KOPT-K1 (cell line): ENCODE measurements at regions not wholly inside any gene's neighbourhood (a gene's known extent, or its start where the extent isn't known, plus 50 kb on each side); places are given as distances from the start of the nearest gene placed in this dataset.
"Not testable (repeated sequence)": the region's sequence is repeated elsewhere in the genome, so short reads cannot be mapped to it uniquely, and the experiment has no call there.

ENCODE experiments used
- H3K27ac ChIP-seq: fragments of 200-600 bp; sonication (generic); 2 replicates; pipeline ENCODE4 v1.5.1; 2016; ENCODE audit warnings: antibody characterized with exemption, mild to moderate bottlenecking, low read depth, low read length; ENCODE audit not compliant: poor library complexity, severe bottlenecking
- H3K36me3 ChIP-seq: fragments of 200-600 bp; sonication (generic); 2 replicates; pipeline ENCODE4 v1.5.1; 2017; ENCODE audit warnings: antibody characterized with exemption, mild to moderate bottlenecking, low read length, moderate library complexity; ENCODE audit not compliant: insufficient read depth
- H3K9me3 ChIP-seq: fragments of 200-600 bp; sonication (generic); 2 replicates; pipeline ENCODE4 v1.5.1; 2017; ENCODE audit warnings: antibody characterized with exemption, low read length, mild to moderate bottlenecking; ENCODE audit not compliant: insufficient read depth, poor library complexity, severe bottlenecking

DNA sequence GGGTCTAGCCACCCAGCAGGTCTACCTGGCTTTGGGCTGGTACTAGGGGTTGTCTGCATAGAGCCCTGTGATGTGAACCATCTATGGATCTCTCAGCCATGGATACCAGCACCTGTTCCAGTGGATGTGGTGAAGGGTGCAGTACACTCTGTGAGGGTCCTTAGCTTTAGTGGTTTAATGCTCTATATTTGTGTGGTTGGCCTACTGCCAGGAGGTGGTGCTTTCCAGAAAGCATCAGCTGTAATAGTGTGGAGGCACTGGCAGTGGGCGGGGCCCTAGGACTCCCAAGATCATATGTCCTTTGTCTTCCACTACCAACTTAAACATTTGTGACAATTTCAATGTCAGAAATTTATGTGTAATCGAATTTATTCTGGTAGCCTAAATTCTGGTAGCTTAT lies 1065.1 kb downstream of the RPIA start:
- H3K36me3 ChIP-seq, H3K27ac ChIP-seq, H3K9me3 ChIP-seq: not testable (repeated sequence)

GRCh38 chr2:89758332-89759026 lies 1067.0 kb downstream of the RPIA start:
- not testable (repeated sequence) for H3K9me3 ChIP-seq, H3K27ac ChIP-seq

DNA sequence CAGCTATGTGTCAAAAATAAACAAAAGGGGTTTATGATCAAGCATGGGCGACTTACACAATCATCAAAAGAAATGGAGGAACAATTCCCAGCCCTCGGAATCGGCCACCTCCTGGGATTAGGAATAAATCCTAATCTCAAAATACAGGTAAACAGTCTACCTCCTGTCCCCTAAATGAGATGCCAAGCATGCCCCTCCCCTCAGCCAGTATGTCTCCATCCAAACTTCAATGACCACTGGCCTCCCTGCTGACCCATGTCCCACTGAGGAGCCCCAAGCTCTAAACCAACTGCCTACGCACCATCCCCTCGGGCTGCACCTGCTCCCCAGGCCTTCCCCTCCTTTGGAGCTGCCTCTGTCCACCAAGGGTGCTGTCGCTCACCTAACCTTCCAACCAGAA lies 1069.3 kb downstream of the RPIA start:
- not testable (repeated sequence) for H3K9me3 ChIP-seq, H3K36me3 ChIP-seq, H3K27ac ChIP-seq

More at GRCh38 chr2:89758332-89759026, 1067.0 kb downstream of the RPIA start:
- H3K36me3 ChIP-seq = not testable (repeated sequence)

DNA sequence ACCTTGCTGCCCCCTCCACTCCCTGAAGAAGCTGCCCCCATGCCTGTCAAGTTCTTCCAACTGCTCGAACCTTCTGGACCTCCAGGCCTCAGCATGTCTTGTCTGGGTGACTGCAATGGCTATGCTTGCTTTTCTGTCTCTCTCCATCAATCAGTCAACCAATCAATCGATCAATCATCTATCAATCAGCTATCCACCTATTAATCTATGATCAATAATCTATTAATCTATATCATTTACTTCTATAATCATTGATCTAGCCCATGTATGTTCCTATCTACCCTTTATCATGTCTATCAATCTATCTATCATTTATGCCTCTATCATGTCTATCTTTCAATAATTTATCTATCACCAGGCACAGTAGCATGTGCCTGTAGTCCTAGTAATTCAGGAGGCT lies 1069.7 kb downstream of the RPIA start:
- not testable (repeated sequence) for H3K27ac ChIP-seq, H3K9me3 ChIP-seq, H3K36me3 ChIP-seq

DNA sequence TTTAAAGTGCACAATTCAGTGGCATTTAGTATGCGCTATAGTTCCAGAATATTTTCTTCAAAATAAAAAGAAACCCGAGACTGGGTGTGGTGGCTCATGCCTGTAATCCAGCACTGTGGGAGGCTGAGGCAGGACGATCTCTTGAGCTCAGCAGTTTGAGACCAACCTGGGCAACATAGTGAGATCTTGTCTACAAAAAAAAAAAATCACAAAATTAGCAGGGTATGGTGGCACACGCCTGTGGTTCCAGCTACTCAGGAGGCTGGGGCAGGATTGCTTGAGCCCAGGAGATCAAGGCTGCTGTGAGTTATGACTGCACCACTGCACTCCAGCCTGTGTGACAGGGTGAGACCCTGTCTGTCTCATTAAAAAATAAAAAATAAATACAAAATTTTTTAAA lies 1070.4 kb downstream of the RPIA start:
- not testable (repeated sequence) for H3K27ac ChIP-seq, H3K9me3 ChIP-seq, H3K36me3 ChIP-seq

DNA sequence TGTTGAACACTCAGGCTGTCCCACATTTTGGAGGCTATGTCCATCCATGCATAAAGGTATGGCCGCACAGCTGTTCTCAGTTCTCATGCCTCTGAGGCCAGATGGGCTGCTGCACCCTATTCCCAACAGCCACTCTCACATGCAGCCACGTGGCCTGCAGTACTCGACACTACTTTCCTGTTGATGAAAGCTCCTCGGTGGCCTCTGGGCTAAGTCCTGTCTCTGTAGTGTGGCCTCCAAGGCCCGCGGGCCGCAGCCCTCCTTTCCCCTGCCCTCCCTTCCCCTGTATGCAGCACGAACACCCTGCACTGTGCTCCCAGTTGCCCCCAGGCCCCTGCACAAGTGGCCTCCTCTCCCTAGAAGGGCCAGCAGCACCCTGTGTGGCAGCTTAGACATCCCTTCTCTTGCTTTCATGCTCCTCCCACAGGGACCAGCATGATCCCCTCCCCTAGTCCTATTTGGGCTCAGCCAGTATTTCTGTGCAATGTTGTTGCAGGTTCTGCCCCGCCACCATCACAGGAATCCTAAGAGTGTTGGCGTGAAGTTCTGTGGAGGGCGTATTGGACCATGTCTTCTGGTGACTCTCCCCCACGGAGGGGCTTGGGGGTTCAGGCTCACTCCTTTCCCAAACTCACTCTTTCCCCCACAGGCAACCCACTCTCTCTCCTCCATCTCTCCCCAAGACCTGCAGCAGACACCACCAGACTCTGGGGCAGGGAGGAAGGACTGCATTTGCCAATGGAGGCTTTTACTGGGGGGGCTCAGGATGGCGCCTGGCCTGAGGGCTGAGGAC lies 1071.2 kb downstream of the RPIA start:
- not testable (repeated sequence) for H3K27ac ChIP-seq, H3K36me3 ChIP-seq, H3K9me3 ChIP-seq

DNA sequence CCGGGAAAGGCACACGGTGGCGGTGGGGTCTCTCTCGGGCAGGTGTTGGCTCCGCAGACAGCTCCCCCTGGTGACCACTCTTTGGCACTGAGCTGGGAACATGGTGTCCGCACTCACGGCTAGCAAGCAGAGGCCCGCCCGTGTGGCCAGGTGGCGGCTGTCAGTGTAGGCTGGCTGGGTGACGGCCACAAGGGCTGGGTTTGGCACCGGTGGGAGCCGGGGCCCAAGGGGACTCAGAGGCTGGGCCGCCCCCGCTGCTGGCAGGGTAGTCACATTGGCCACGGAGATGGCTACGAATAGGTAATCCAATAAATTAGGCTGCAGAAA lies 1071.7 kb downstream of the RPIA start:
- no peaks in the 10 kb centered on the region for H3K36me3 ChIP-seq
- no peak overlapping the region for H3K27ac ChIP-seq
- peaks cover 8% of the 10 kb centered on the region for H3K9me3 ChIP-seq

DNA sequence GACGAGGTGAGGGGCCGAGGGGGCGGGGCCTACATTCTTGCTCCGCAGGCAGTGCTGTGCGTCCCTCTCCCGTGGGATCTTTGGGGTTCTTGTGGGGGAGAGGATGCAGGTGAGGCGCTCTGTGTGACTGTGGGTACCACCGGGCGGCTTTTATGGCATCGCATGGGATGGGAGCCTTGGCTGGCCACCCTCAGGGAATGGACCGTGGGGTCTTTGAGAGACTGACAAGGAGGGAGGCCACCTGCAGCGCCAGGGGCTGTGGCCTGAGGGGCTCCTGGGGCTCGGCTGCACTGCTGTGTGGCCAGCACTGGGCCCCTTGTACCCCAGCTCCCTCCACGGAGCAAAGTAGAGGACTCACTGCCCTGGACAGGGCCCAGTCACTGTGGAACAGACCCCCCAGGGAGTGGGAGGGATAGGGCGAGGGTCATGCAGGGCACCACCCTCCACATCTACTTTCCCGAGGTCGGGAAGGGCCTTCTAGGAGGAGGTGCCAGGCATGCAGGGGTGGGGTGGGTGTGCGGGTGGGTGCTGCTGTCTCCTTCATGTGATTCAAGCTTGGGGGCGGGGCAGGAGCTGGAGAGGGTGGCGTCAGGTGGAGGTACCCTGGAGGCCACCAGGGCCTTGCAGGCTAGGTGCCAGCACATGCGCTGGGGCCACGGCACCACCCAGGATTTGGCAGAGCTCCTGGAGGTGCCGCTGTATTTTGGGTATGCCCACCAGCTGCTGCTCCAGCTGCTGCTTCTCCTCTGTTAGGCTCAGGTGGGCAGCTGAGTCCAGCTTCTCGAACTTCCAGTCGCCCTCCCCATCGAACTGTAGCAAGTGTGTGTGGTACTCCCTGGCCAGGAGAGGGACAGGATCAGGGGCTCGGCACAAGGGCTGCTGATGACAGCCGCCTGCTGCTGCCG lies 1072.4 kb downstream of the RPIA start:
- Histone ChIP-seq H3K9me3 (peaks cover 8% of the 10 kb centered on the region), H3K27ac (no peak overlapping the region)

DNA sequence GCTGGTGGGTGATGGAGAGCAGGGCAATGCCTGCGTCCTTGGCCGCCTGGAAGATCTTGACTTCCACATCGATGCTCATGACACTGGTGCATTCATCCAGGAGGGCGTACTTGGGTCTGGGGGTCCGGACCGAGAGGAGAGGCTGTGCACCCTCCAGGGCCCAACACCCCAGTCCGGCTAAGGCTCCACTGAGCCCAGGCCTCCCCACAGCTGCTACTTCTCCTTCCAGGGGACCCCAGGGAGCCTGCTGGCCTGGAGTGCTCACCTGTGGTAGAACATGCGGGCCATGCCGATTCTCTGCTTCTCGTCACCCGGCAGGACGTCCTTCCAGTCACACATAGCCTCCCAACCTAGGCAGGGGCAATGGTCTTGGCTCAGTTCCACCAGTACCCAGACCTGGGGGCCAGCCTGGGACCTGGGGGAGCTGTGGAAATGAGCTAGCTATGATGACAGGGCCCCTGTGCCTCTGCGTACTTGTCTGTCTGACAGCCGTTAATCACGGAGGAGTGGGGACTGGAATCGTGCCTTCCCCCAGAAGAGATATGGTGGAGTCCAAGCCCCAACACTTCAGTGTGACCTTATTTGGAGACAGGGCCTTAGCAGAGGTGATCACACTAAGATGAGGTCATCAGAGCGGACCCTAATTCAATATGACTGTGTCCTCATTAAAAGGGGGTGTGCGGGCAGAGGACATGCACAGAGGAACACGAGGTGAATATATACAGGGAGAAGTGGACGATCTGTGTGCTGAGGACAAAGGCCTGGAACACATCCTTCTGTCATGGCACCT lies 1073.3 kb downstream of the RPIA start:
- not testable (repeated sequence) for H3K36me3 ChIP-seq, H3K9me3 ChIP-seq, H3K27ac ChIP-seq

More for the DNA sequence above, 1072.4 kb downstream of the RPIA start:
- no peaks in the 10 kb centered on the region for H3K36me3 ChIP-seq

DNA sequence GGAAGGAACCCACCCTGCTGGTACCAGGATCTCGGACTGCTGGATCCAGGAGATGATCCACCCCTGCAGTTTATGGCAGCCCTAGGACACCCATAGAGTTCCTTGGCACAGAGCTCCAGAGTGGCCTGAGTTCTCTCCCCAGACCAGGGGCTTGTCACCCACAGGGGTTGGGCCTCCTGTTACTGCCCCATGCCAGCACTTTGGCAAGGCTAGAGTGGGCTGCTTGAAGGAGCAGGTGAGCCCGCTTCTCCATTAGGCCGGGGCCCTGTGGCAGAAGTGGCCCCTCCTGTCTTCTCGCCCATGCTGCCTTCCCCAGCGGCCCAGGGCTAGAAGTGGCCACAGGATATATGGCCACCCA lies 1073.9 kb downstream of the RPIA start:
- H3K36me3 ChIP-seq, H3K9me3 ChIP-seq, H3K27ac ChIP-seq: not testable (repeated sequence)

DNA sequence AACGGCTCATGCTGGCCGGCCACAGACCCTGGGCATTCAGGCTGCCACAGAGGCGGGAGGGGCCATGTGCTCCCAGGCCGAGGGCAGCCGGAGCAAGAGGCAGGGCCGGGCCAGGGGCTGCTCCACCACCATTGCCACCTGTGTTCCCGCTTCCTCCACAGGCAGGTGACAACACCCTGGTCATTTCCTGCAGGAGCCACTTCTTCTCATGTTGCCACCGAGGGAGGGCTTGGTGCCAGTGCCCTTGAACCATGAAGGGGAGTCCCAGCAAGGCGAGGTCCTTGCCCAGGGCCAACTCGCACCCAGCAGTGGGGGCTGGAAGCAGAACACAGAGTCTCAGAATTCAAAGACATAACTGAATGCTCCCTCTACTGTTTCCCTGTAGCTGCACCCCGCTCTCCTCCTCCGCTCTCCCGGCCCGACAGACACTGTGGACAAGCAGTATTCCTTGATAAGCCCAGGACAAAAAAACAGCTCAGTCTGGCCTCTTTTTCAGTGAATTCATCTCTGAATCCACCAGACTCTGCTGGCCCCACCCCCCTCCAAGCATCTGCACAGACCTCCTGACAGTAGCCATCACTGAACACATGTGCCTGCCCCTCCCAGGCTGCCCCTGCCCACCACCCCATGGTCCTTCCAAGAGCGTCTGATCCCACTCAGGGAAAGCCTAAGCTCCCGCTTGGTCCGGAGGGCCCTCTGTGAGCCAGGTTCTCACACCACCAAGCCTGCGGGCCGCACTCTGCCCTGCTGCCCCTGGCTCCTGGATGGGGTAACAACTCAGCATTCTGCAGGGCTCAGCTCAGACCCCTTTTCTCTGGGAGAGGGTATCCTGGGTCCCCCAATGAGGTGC lies 1074.9 kb downstream of the RPIA start:
- not testable (repeated sequence) for H3K36me3 ChIP-seq, H3K9me3 ChIP-seq, H3K27ac ChIP-seq

DNA sequence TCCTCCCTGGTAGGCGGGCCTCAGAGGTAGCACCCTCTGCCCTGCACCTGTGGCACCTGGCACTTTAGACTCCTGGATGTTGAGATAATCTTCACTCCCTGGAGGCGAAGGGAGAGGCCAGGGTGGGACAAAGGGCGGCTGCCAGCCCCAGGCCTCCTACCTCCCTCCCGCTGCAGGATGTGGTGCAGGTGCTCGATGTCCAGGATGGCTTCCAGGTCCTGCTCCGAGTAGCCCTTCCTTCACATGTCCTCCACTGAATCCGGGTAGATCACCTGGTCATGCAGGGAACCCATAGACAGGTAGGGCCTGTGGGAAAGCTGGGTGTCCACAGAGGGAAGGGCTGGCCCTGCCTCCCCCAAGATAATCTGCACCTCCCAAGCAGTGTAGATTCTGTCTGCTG lies 1075.6 kb downstream of the RPIA start:
- not testable (repeated sequence) for H3K27ac ChIP-seq, H3K36me3 ChIP-seq, H3K9me3 ChIP-seq

- Histone ChIP-seq H3K9me3 (peaks cover 8% of the 10 kb centered on the region), H3K27ac (no peak overlapping the region), H3K36me3 (no peaks in the 10 kb centered on the region)
Measured at GRCh38 chr2:89767572-89768435, 1076.3 kb downstream of the RPIA start.
